A673 (cell line): ENCODE measurements at regions not wholly inside any gene's neighbourhood (a gene's known extent, or its start where the extent isn't known, plus 50 kb on each side); places are given as distances from the start of the nearest gene placed in this dataset.

Experiments used
- EZH2 ChIP-seq: fragments of 200-600 bp; sonication (generic); IDR thresholded peaks from 2 replicates; pipeline ENCODE4 v1.6.1; 2017; ENCODE audit warnings: borderline replicate concordance, low read depth, mild to moderate bottlenecking, mixed read lengths, antibody characterized with exemption, low read length; ENCODE audit not compliant: poor library complexity, severe bottlenecking
- TF ChIP-seq, protein P1 (sequence below): fragments of 300-800, 200-600 bp; sonication (generic); conservative IDR thresholded peaks from 2 replicates; pipeline ENCODE4 v1.5.1; 2017; ENCODE audit warnings: low read depth, mild to moderate bottlenecking, antibody characterized with exemption, low read length, moderate library complexity, mixed read lengths

GRCh38 chr3:106435899-106436453 lies 567.2 kb upstream of the CBLB start:
- no peak for TF ChIP-seq EZH2
- TF ChIP-seq, protein P1, sequence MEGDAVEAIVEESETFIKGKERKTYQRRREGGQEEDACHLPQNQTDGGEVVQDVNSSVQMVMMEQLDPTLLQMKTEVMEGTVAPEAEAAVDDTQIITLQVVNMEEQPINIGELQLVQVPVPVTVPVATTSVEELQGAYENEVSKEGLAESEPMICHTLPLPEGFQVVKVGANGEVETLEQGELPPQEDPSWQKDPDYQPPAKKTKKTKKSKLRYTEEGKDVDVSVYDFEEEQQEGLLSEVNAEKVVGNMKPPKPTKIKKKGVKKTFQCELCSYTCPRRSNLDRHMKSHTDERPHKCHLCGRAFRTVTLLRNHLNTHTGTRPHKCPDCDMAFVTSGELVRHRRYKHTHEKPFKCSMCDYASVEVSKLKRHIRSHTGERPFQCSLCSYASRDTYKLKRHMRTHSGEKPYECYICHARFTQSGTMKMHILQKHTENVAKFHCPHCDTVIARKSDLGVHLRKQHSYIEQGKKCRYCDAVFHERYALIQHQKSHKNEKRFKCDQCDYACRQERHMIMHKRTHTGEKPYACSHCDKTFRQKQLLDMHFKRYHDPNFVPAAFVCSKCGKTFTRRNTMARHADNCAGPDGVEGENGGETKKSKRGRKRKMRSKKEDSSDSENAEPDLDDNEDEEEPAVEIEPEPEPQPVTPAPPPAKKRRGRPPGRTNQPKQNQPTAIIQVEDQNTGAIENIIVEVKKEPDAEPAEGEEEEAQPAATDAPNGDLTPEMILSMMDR = no peak
